ENCODE measurements at regions not wholly inside any gene's neighbourhood (a gene's known extent, or its start where the extent isn't known, plus 50 kb on each side); places are given as distances from the start of the nearest gene placed in this dataset.

DNA sequence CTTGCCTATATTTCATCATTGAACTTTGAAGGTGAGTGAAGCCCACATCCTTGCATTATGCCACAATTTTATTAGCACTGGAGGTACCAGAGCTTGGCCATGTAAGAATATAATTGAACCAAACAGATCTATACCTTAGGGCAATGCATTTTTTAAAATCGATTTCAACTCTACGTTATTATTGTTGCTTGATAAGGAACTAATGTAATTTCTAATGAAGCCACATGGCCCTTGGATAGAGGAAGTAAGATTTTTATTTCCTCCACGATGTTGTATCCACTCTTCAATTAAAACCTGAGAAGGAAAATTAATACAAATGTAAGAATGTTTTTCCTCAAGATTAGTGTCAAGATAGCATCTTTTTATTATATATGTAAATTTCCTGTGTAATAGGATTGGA is 370.0 kb upstream of the EEF2KMT start:
- H3K4me1 ChIP-seq (ENCODE audit: control insufficient read depth, extremely low read depth, insufficient read depth, low read length) = no peaks in the 10 kb centered on the region
- intact Hi-C loops (cut with micrococcal nuclease) (no loop called here), dilution Hi-C loops (cut with MboI; ENCODE audit: extremely low pct_ligation_motif_present, low sequenced_read_pairs) (no loop called here)
- no TSS peak for BruUV-seq (replicated peaks)
- H3K9me1 ChIP-seq (replicated peaks; ENCODE audit: control insufficient read depth, extremely low read depth, insufficient read depth, low read length) = no peaks in the 10 kb centered on the region
- DNase-seq (ENCODE audit: low read depth, low spot score) (no peak), FAIRE-seq (no peak)
- ChIA-PET POLR2A (no interaction called here), CTCF (no interaction called here)
- no peak overlapping the region for H2AFZ ChIP-seq (ENCODE audit: low read depth, low read length)
- no peak overlapping the region for H3K4me2 ChIP-seq (ENCODE audit: insufficient read depth, low read length)
- no peak overlapping the region for H3K4me3 ChIP-seq (replicated peaks in 1 of 3; ENCODE audit: insufficient read depth in 1 of 3, low read depth in 1 of 3, low read length in 3 of 3)
- TF ChIP-seq JUN (IDR thresholded peaks at IDR 0.05; ENCODE audit: borderline replicate concordance, insufficient read depth, insufficient read length, low read depth) (no peak), MAX (IDR thresholded peaks at IDR 0.05; ENCODE audit: insufficient read depth, insufficient read length) (no peak), POLR2AphosphoS5 (IDR thresholded peaks at IDR 0.05; ENCODE audit: insufficient read depth, low read depth, low read length) (no peak)
- H3K79me2 ChIP-seq (ENCODE audit: control insufficient read depth, insufficient read depth, low read length) = no peaks in the 10 kb centered on the region
- H3K27me3 ChIP-seq (ENCODE audit: control insufficient read depth in 2 of 2, insufficient read depth in 2 of 2, low read length in 2 of 2) = no peaks in the 10 kb centered on the region
- no peaks in the 10 kb centered on the region for H4K20me1 ChIP-seq (replicated peaks; ENCODE audit: control insufficient read depth, extremely low read depth, insufficient read depth, low read length)
- H3K9me3 ChIP-seq (replicated peaks; ENCODE audit: control insufficient read depth, insufficient read depth, low read length) = peaks cover 9% of the 10 kb centered on the region
- no peak overlapping the region for H3K27ac ChIP-seq (ENCODE audit: insufficient read depth, low read depth, low read length)
- no peaks in the 10 kb centered on the region for H3K36me3 ChIP-seq (ENCODE audit: control insufficient read depth in 2 of 2, extremely low read depth in 1 of 2, insufficient read depth in 2 of 2, low read length in 2 of 2)
- no peak overlapping the region for H3K9ac ChIP-seq (replicated peaks; ENCODE audit: extremely low read depth, insufficient read depth, low read length)

- Histone ChIP-seq H3K27me3 (ENCODE audit: control insufficient read depth in 2 of 2, insufficient read depth in 2 of 2, low read length in 2 of 2) (no peaks in the 10 kb centered on the region), H3K79me2 (ENCODE audit: control insufficient read depth, insufficient read depth, low read length) (no peaks in the 10 kb centered on the region), H3K9me3 (replicated peaks; ENCODE audit: control insufficient read depth, insufficient read depth, low read length) (peaks cover 9% of the 10 kb centered on the region), H3K9me1 (replicated peaks; ENCODE audit: control insufficient read depth, extremely low read depth, insufficient read depth, low read length) (no peaks in the 10 kb centered on the region), H3K4me3 (replicated peaks in 1 of 3; ENCODE audit: insufficient read depth in 1 of 3, low read depth in 1 of 3, low read length in 3 of 3) (no peak overlapping the region), H3K4me1 (ENCODE audit: control insufficient read depth, extremely low read depth, insufficient read depth, low read length) (no peaks in the 10 kb centered on the region), H3K4me2 (ENCODE audit: insufficient read depth, low read length) (no peak overlapping the region), H3K36me3 (ENCODE audit: control insufficient read depth in 2 of 2, extremely low read depth in 1 of 2, insufficient read depth in 2 of 2, low read length in 2 of 2) (no peaks in the 10 kb centered on the region), H4K20me1 (replicated peaks; ENCODE audit: control insufficient read depth, extremely low read depth, insufficient read depth, low read length) (no peaks in the 10 kb centered on the region), H3K27ac (ENCODE audit: insufficient read depth, low read depth, low read length) (no peak overlapping the region), H2AFZ (ENCODE audit: low read depth, low read length) (no peak overlapping the region), H3K9ac (replicated peaks; ENCODE audit: extremely low read depth, insufficient read depth, low read length) (no peak overlapping the region)
- no peak for DNase-seq (ENCODE audit: low read depth, low spot score)
- POLR2A ChIA-PET = no interaction called here
- no peak for FAIRE-seq
- no TSS peak for BruUV-seq (replicated peaks)
- TF ChIP-seq CTCF (IDR thresholded peaks at IDR 0.05; ENCODE audit: extremely low read depth in 1 of 2, insufficient read depth in 1 of 2, low read depth in 1 of 2, low read length in 2 of 2) = no peak
- TF ChIP-seq JUN (IDR thresholded peaks at IDR 0.05; ENCODE audit: borderline replicate concordance, insufficient read depth, insufficient read length, low read depth) = no peak
- CTCF ChIA-PET = interaction anchor here (0.6 kb wide), 1 partner anchor 548 kb away, joined by 3 read pairs; no protein-coding TSS in a partner anchor
- intact Hi-C loops (cut with micrococcal nuclease) = no loop called here
- dilution Hi-C loops (cut with MboI; ENCODE audit: extremely low pct_ligation_motif_present, low sequenced_read_pairs) = no loop called here
Measured at GRCh38 chr16:5466551-5466950, 369.0 kb upstream of the EEF2KMT start.
